Parathyroid adenoma (tissue), 2 donors: ENCODE measurements at regions not wholly inside any gene's neighbourhood (a gene's known extent, or its start where the extent isn't known, plus 50 kb on each side); places are given as distances from the start of the nearest gene placed in this dataset.

Source experiments
- H2AFZ ChIP-seq: fragments of 300-600 bp; sonication (generic); one replicate; pipeline ENCODE4 v1.7.0; 2017; ENCODE audit warnings: antibody characterized with exemption, mild to moderate bottlenecking
- H3K27ac ChIP-seq: fragments of 300-600 bp; sonication (generic); one replicate; pipeline ENCODE4 v1.7.0; 2017
- H3K27me3 ChIP-seq: fragments of 300-600 bp; sonication (generic); one replicate; pipeline ENCODE4 v1.7.0; 2017; ENCODE audit warnings: low read length; ENCODE audit not compliant: control insufficient read depth, insufficient read depth
- H3K36me3 ChIP-seq: fragments of 300-600 bp; sonication (generic); one replicate; pipeline ENCODE4 v1.7.0; 2017; ENCODE audit warnings: low read length; ENCODE audit not compliant: control insufficient read depth, insufficient read depth
- H3K4me1 ChIP-seq: fragments of 300-600 bp; sonication (generic); one replicate; pipeline ENCODE4 v1.7.0; 2017; ENCODE audit warnings: control low read depth
- H3K4me2 ChIP-seq: fragments of 300-600 bp; sonication (generic); one replicate; pipeline ENCODE4 v1.7.0; 2017; ENCODE audit warnings: low read length
- H3K4me3 ChIP-seq: fragments of 300-600 bp; sonication (generic); one replicate; pipeline ENCODE4 v1.7.0; 2017; ENCODE audit warnings: low read depth, low read length
- H3K79me2 ChIP-seq: fragments of 300-600 bp; sonication (generic); one replicate; pipeline ENCODE4 v1.7.0; 2017; ENCODE audit warnings: control low read depth
- H3K9ac ChIP-seq: fragments of 300-600 bp; sonication (generic); one replicate; pipeline ENCODE4 v1.7.0; 2017; ENCODE audit warnings: mild to moderate bottlenecking
- H3K9me3 ChIP-seq: fragments of 300-600 bp; sonication (generic); one replicate; pipeline ENCODE4 v1.7.0; 2017; ENCODE audit warnings: low read length; ENCODE audit not compliant: control insufficient read depth
- TF ChIP-seq, protein P1 (sequence below): fragments of 300-600 bp; sonication (generic); IDR thresholded peaks from one replicate; pipeline ENCODE4 v1.7.0; 2017; ENCODE audit warnings: antibody characterized with exemption, mild to moderate bottlenecking
- donor health status: primary hyperparathyroidism.

GRCh38 chr4:181578911-181579310 lies 664.3 kb upstream of the TENM3 start:
- H3K4me2 ChIP-seq: no peak overlapping the region
- H3K4me1 ChIP-seq: no peaks in the 10 kb centered on the region
- no peaks in the 10 kb centered on the region for H3K9me3 ChIP-seq
- H3K27me3 ChIP-seq: no peaks in the 10 kb centered on the region
- TF ChIP-seq, protein P1, sequence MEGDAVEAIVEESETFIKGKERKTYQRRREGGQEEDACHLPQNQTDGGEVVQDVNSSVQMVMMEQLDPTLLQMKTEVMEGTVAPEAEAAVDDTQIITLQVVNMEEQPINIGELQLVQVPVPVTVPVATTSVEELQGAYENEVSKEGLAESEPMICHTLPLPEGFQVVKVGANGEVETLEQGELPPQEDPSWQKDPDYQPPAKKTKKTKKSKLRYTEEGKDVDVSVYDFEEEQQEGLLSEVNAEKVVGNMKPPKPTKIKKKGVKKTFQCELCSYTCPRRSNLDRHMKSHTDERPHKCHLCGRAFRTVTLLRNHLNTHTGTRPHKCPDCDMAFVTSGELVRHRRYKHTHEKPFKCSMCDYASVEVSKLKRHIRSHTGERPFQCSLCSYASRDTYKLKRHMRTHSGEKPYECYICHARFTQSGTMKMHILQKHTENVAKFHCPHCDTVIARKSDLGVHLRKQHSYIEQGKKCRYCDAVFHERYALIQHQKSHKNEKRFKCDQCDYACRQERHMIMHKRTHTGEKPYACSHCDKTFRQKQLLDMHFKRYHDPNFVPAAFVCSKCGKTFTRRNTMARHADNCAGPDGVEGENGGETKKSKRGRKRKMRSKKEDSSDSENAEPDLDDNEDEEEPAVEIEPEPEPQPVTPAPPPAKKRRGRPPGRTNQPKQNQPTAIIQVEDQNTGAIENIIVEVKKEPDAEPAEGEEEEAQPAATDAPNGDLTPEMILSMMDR: no peak
- no peaks in the 10 kb centered on the region for H3K36me3 ChIP-seq
- H2AFZ ChIP-seq: no peak overlapping the region
- H3K27ac ChIP-seq: no peak overlapping the region
- H3K4me3 ChIP-seq: no peak overlapping the region
- no peak overlapping the region for H3K9ac ChIP-seq
- H3K79me2 ChIP-seq: no peaks in the 10 kb centered on the region

- TF ChIP-seq, protein P1: no peak
These were observed 663.7 kb upstream of the TENM3 start for GRCh38 chr4:181579486-181579885.

GRCh38 chr4:181581983-181582382 lies 661.2 kb upstream of the TENM3 start:
- no peaks in the 10 kb centered on the region for H3K27me3 ChIP-seq
- H3K4me1 ChIP-seq: no peaks in the 10 kb centered on the region
- no peaks in the 10 kb centered on the region for H3K9me3 ChIP-seq
- H3K9ac ChIP-seq: no peak overlapping the region
- no peaks in the 10 kb centered on the region for H3K36me3 ChIP-seq
- no peaks in the 10 kb centered on the region for H3K79me2 ChIP-seq
- no peak overlapping the region for H3K4me3 ChIP-seq
- H3K27ac ChIP-seq: no peak overlapping the region
- no peak overlapping the region for H3K4me2 ChIP-seq
- TF ChIP-seq, protein P1: no peak
- no peak overlapping the region for H2AFZ ChIP-seq

More at GRCh38 chr4:181579486-181579885, 663.7 kb upstream of the TENM3 start:
- H3K9ac ChIP-seq: no peak overlapping the region
- no peak overlapping the region for H2AFZ ChIP-seq
- no peaks in the 10 kb centered on the region for H3K79me2 ChIP-seq
- no peaks in the 10 kb centered on the region for H3K27me3 ChIP-seq
- H3K9me3 ChIP-seq: no peaks in the 10 kb centered on the region
- no peaks in the 10 kb centered on the region for H3K4me1 ChIP-seq
- H3K27ac ChIP-seq: no peak overlapping the region
- H3K4me3 ChIP-seq: no peak overlapping the region
- no peaks in the 10 kb centered on the region for H3K36me3 ChIP-seq
- no peak overlapping the region for H3K4me2 ChIP-seq

- TF ChIP-seq, protein P1: no peak
- Histone ChIP-seq H3K4me1 (no peaks in the 10 kb centered on the region), H3K27ac (no peak overlapping the region), H3K9me3 (no peaks in the 10 kb centered on the region), H3K36me3 (no peaks in the 10 kb centered on the region), H3K9ac (no peak overlapping the region), H3K4me2 (no peak overlapping the region), H3K79me2 (no peaks in the 10 kb centered on the region), H2AFZ (no peak overlapping the region), H3K4me3 (no peak overlapping the region), H3K27me3 (no peaks in the 10 kb centered on the region)
These were observed 660.6 kb upstream of the TENM3 start for GRCh38 chr4:181582595-181582994.

DNA sequence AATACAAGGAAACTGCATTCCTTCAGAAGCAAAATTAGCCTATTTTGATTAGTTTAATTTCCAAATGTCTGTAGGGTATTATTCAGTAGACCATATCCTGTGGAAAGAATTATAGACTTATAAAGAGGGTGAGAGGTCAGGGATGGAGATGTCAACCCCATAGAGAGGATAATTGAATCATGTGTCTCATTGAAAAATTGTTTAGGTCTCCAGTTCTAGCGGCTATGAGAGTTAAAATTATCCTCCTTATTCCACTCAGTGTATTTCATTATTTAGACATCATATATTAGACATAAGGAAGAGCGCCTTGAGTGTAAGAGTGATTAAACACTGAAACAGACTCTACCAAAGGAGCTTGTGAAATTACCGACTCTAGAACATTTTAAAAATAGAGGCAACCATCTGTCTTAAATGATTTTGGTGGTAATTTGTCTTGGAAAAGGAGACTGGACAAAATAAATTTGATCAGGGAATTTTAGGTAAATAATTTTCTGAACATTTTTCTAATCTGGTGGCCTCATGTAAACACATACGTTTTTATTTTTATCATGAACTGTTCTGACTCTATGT lies 654.4 kb upstream of the TENM3 start:
- Histone ChIP-seq H3K79me2 (no peaks in the 10 kb centered on the region), H3K27ac (no peak overlapping the region), H2AFZ (no peak overlapping the region), H3K27me3 (no peaks in the 10 kb centered on the region), H3K4me3 (no peak overlapping the region), H3K4me1 (no peaks in the 10 kb centered on the region), H3K36me3 (no peaks in the 10 kb centered on the region), H3K9ac (no peak overlapping the region), H3K9me3 (no peaks in the 10 kb centered on the region), H3K4me2 (no peak overlapping the region)
- TF ChIP-seq, protein P1: no peak
